ENCODE measurements at regions not wholly inside any gene's neighbourhood (a gene's known extent, or its start where the extent isn't known, plus 50 kb on each side); places are given as distances from the start of the nearest gene placed in this dataset.
"Not testable (repeated sequence)": the region's sequence is repeated elsewhere in the genome, so short reads cannot be mapped to it uniquely, and the experiment has no call there.

GRCh38 chr12:127966331-127966730, 300.6 kb upstream of the TMEM132C start:
- CTCF ChIA-PET, result no interaction called here
- POLR2A ChIA-PET, result no interaction called here
- TF ChIP-seq CTCF (IDR thresholded peaks at IDR 0.05; ENCODE audit: insufficient read depth, low read depth, low read length), result no peak

GRCh38 chr12:127970491-127970890, 296.5 kb upstream of the TMEM132C start:
- DNase-seq (ENCODE audit: low read depth), result no peak
- ChIA-PET POLR2A (no interaction called here), CTCF (no interaction called here)
- TF ChIP-seq CTCF (IDR thresholded peaks at IDR 0.05; ENCODE audit: insufficient read depth, low read depth, low read length), result no peak
- Histone ChIP-seq H3K27me3 (ENCODE audit: control insufficient read depth, insufficient read depth, low read length) (no peaks in the 10 kb centered on the region), H3K4me3 (ENCODE audit: low read depth, low read length) (no peak overlapping the region), H3K36me3 (ENCODE audit: control insufficient read depth, insufficient read depth, low read length) (no peaks in the 10 kb centered on the region)

More at GRCh38 chr12:127966331-127966730, 300.6 kb upstream of the TMEM132C start:
- Histone ChIP-seq H3K4me3 (ENCODE audit: low read depth, low read length) (no peak overlapping the region), H3K27me3 (ENCODE audit: control insufficient read depth, insufficient read depth, low read length) (no peaks in the 10 kb centered on the region), H3K36me3 (ENCODE audit: control insufficient read depth, insufficient read depth, low read length) (no peaks in the 10 kb centered on the region)
- DNase-seq (ENCODE audit: low read depth), result no peak

- POLR2A ChIA-PET, result no interaction called here
- CTCF ChIA-PET, result no interaction called here
Measured at GRCh38 chr12:127980585-127980984, 286.4 kb upstream of the TMEM132C start.

GRCh38 chr12:127981875-127982274, 285.1 kb upstream of the TMEM132C start:
- no peak for TF ChIP-seq CTCF (IDR thresholded peaks at IDR 0.05; ENCODE audit: insufficient read depth, low read depth, low read length)
- no peak overlapping the region for H3K4me3 ChIP-seq (ENCODE audit: low read depth, low read length)
- ChIA-PET CTCF (no interaction called here), POLR2A (no interaction called here)
- H3K36me3 ChIP-seq (ENCODE audit: control insufficient read depth, insufficient read depth, low read length), result no peaks in the 10 kb centered on the region
- no peak for DNase-seq (ENCODE audit: low read depth)
- no peaks in the 10 kb centered on the region for H3K27me3 ChIP-seq (ENCODE audit: control insufficient read depth, insufficient read depth, low read length)

More at GRCh38 chr12:127980585-127980984, 286.4 kb upstream of the TMEM132C start:
- no peak for TF ChIP-seq CTCF (IDR thresholded peaks at IDR 0.05; ENCODE audit: insufficient read depth, low read depth, low read length)
- Histone ChIP-seq H3K4me3 (ENCODE audit: low read depth, low read length) (no peak overlapping the region), H3K27me3 (ENCODE audit: control insufficient read depth, insufficient read depth, low read length) (no peaks in the 10 kb centered on the region), H3K36me3 (ENCODE audit: control insufficient read depth, insufficient read depth, low read length) (no peaks in the 10 kb centered on the region)
- no peak for DNase-seq (ENCODE audit: low read depth)

- CTCF ChIA-PET; POLR2A ChIA-PET; H3K36me3 ChIP-seq (ENCODE audit: control insufficient read depth, insufficient read depth, low read length); H3K4me3 ChIP-seq (ENCODE audit: low read depth, low read length); H3K27me3 ChIP-seq (ENCODE audit: control insufficient read depth, insufficient read depth, low read length); DNase-seq (ENCODE audit: low read depth): not testable (repeated sequence)
Measured at GRCh38 chr12:127983213-127983791, 283.7 kb upstream of the TMEM132C start.

- no peak for TF ChIP-seq CTCF (IDR thresholded peaks at IDR 0.05; ENCODE audit: insufficient read depth, low read depth, low read length)
- no peaks in the 10 kb centered on the region for H3K36me3 ChIP-seq (ENCODE audit: control insufficient read depth, insufficient read depth, low read length)
- POLR2A ChIA-PET, result no interaction called here
- H3K4me3 ChIP-seq (ENCODE audit: low read depth, low read length), result no peak overlapping the region
- DNase-seq (ENCODE audit: low read depth), result no peak
- H3K27me3 ChIP-seq (ENCODE audit: control insufficient read depth, insufficient read depth, low read length), result no peaks in the 10 kb centered on the region
- CTCF ChIA-PET, result interaction anchor here (1.0 kb wide), 1 partner anchor 19 kb away, joined by 3 read pairs; no protein-coding TSS in a partner anchor
Measured at GRCh38 chr12:127984386-127985055, 282.4 kb upstream of the TMEM132C start.
